Osteoblast (primary cell): ENCODE measurements at regions not wholly inside any gene's neighbourhood (a gene's known extent, or its start where the extent isn't known, plus 50 kb on each side); places are given as distances from the start of the nearest gene placed in this dataset.

ENCODE experiments used
- DNase-seq: peaks from one replicate; pipeline ENCODE4 v3.0.0; 2011; ENCODE audit warnings: low spot score, mixed read lengths; ENCODE audit not compliant: insufficient read length; ENCODE audit errors: missing footprints
- H2AFZ ChIP-seq: 2 replicates; pipeline ENCODE4 v1.6.0; 2011; ENCODE audit warnings: mild to moderate bottlenecking, low read length
- H3K27ac ChIP-seq: 2 replicates; pipeline ENCODE4 v1.5.1; 2011; ENCODE audit warnings: mild to moderate bottlenecking, low read depth, low read length, moderate library complexity
- H3K27me3 ChIP-seq: 2 replicates; pipeline ENCODE4 v1.6.0; 2012; ENCODE audit warnings: mild to moderate bottlenecking, control low read depth, inconsistent platforms, low read length, moderate library complexity; ENCODE audit not compliant: insufficient read depth
- H3K36me3 ChIP-seq: 2 replicates; pipeline ENCODE4 v1.5.1; 2011; ENCODE audit warnings: mild to moderate bottlenecking, low read length, control low read depth, moderate library complexity; ENCODE audit not compliant: insufficient read depth
- H3K4me1 ChIP-seq: 2 replicates; pipeline ENCODE4 v1.5.1; 2011; ENCODE audit warnings: mild to moderate bottlenecking, low read length, control low read depth, moderate library complexity; ENCODE audit not compliant: insufficient read depth
- H3K4me2 ChIP-seq: 2 replicates; pipeline ENCODE4 v1.6.0; 2011; ENCODE audit warnings: mild to moderate bottlenecking, low read length; ENCODE audit not compliant: insufficient read depth
- H3K4me3 ChIP-seq: fragments of 200-600 bp; sonication (generic); 3 replicates; pipeline ENCODE4 v1.5.1; 2012; ENCODE audit warnings: mild to moderate bottlenecking, low read length, inconsistent platforms; ENCODE audit not compliant: insufficient read depth
- H3K79me2 ChIP-seq: 2 replicates; pipeline ENCODE4 v1.6.0; 2012; ENCODE audit warnings: mild to moderate bottlenecking, low read length, control low read depth, inconsistent platforms; ENCODE audit not compliant: insufficient read depth
- H3K9me3 ChIP-seq: 2 replicates; pipeline ENCODE4 v1.5.1; 2011; ENCODE audit warnings: low read depth, low read length, control low read depth
- H4K20me1 ChIP-seq: 2 replicates; pipeline ENCODE4 v1.6.0; 2012; ENCODE audit warnings: mild to moderate bottlenecking, low read length, control low read depth; ENCODE audit not compliant: insufficient read depth
- TF ChIP-seq, protein P1 (sequence below): IDR thresholded peaks from 2 replicates; pipeline ENCODE4 v1.5.1; 2011; ENCODE audit warnings: mild to moderate bottlenecking, low read depth, low read length, moderate library complexity; ENCODE audit errors: extremely low read depth

DNA sequence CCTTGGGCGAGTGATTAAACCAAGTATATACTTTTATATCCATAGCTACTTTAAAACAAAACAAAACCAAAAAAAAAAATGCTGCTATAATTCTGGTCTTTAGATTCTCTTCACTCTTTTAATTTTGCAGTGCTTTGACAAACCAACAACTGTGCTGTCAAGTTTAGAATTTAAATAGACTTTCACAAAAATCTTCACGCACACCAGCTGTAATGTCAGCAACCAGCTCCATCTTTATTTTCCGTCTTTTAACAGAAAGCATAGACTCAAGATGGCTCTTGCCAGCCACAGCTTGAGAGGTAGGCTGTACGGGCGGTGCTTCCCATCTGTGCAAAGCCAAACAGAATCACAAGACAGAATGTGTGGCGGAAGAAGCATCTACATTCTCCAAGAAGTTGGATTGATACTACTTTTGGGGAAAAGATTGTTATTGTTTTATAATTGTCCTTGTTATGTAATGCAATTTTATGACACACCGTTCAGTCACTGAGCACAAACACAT lies 388.3 kb upstream of the MAGEC2 start:
- Histone ChIP-seq H3K4me2 (no peak overlapping the region), H2AFZ (no peak overlapping the region), H3K27ac (no peak overlapping the region), H3K4me1 (no peaks in the 10 kb centered on the region), H4K20me1 (no peaks in the 10 kb centered on the region), H3K9me3 (peaks cover 2% of the 10 kb centered on the region), H3K79me2 (no peaks in the 10 kb centered on the region), H3K27me3 (no peaks in the 10 kb centered on the region), H3K4me3 (no peak overlapping the region), H3K36me3 (no peaks in the 10 kb centered on the region)
- TF ChIP-seq, protein P1, sequence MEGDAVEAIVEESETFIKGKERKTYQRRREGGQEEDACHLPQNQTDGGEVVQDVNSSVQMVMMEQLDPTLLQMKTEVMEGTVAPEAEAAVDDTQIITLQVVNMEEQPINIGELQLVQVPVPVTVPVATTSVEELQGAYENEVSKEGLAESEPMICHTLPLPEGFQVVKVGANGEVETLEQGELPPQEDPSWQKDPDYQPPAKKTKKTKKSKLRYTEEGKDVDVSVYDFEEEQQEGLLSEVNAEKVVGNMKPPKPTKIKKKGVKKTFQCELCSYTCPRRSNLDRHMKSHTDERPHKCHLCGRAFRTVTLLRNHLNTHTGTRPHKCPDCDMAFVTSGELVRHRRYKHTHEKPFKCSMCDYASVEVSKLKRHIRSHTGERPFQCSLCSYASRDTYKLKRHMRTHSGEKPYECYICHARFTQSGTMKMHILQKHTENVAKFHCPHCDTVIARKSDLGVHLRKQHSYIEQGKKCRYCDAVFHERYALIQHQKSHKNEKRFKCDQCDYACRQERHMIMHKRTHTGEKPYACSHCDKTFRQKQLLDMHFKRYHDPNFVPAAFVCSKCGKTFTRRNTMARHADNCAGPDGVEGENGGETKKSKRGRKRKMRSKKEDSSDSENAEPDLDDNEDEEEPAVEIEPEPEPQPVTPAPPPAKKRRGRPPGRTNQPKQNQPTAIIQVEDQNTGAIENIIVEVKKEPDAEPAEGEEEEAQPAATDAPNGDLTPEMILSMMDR = no peak
- no peak for DNase-seq

DNA sequence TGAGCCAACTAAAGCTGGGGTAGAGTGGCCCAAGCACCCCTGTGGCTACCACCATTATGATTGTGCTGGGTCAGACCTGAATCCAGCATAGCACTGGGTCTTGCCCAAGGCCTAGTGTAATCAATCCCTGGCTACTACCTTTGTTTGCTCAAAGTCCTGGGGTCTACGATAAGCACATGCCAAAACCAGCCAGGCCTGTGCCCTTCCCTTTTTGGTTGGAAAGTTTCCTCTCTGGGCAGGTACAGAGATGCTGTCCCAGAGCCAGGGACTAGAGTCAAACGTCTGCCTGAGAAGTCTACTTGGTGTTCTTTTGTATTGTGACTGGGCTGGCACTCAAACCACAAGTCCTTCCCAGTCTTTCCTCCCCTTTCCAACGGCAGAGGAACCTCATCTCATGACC lies 371.5 kb upstream of the MAGEC2 start:
- Histone ChIP-seq H3K27me3 (no peaks in the 10 kb centered on the region), H4K20me1 (no peaks in the 10 kb centered on the region), H3K79me2 (no peaks in the 10 kb centered on the region), H3K4me2 (no peak overlapping the region), H2AFZ (no peak overlapping the region), H3K9me3 (no peaks in the 10 kb centered on the region), H3K4me1 (no peaks in the 10 kb centered on the region), H3K4me3 (no peak overlapping the region), H3K36me3 (no peaks in the 10 kb centered on the region), H3K27ac (no peak overlapping the region)
- no peak for DNase-seq
- TF ChIP-seq, protein P1 = no peak

DNA sequence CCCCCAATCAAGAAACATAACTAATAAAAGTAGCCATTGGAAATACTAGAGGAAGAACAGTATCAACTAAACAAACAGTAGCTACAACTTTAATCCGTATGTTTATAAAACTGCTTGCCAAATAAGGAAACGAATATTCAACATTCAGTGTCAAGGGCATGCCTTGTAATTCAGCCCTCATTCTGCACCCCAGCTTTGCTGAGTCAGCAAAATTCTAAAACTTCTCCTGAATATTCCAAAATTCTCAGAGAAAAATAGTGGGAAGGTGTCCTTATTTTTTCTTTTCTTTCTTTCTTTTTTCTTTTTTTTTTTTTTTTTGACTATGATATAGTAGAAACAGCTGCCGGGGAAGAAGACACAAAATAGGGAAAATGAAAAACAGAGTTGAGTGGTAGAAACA lies 344.8 kb upstream of the MAGEC2 start:
- Histone ChIP-seq H3K27ac (no peak overlapping the region), H3K4me3 (no peak overlapping the region), H3K27me3 (no peaks in the 10 kb centered on the region), H3K36me3 (no peaks in the 10 kb centered on the region), H4K20me1 (no peaks in the 10 kb centered on the region), H3K9me3 (no peaks in the 10 kb centered on the region), H3K4me1 (no peaks in the 10 kb centered on the region), H3K79me2 (no peaks in the 10 kb centered on the region), H3K4me2 (no peak overlapping the region), H2AFZ (no peak overlapping the region)
- TF ChIP-seq, protein P1 = no peak
- DNase-seq = no peak

DNA sequence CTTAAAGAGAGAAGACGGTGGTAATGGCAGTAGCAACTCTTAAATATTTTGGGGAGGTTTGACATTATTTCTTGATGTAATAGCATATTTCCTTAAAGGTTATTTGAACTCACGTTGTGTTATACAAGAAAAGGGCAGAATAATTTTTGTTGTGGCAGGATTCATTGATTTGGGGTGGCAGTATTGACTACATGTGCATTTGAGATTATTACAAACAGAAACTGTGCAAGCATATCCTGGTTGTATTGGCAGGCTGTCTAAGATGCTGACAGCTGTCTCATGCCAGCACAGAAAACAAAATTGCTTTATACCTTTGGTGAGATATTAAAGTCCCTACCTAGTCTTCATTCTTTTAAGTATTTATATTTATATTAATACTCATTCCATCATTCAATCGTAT lies 300.7 kb upstream of the MAGEC2 start:
- Histone ChIP-seq H3K27ac (no peak overlapping the region), H3K4me1 (no peaks in the 10 kb centered on the region), H3K79me2 (no peaks in the 10 kb centered on the region), H3K4me3 (no peak overlapping the region), H3K9me3 (no peaks in the 10 kb centered on the region), H2AFZ (no peak overlapping the region), H3K27me3 (no peaks in the 10 kb centered on the region), H4K20me1 (no peaks in the 10 kb centered on the region), H3K36me3 (no peaks in the 10 kb centered on the region), H3K4me2 (no peak overlapping the region)
- no peak for DNase-seq
- TF ChIP-seq, protein P1 = no peak
